K562 (cell line): ENCODE measurements at regions not wholly inside any gene's neighbourhood (a gene's known extent, or its start where the extent isn't known, plus 50 kb on each side); places are given as distances from the start of the nearest gene placed in this dataset.

Source experiments
- ATAC-seq: fragments of 200-7000 bp; cut with Tn5 transposase; 3 replicates; pipeline ENCODE4 v1.9.1; 2020; ENCODE audit warnings: moderate library complexity
- BruUV-seq: library from RNA; stranded (reverse); fragments of 400-500 nt; replicated peaks from 2 replicates; lab custom pipeline; 2021; lab: Mats Ljungman, UMichigan
- CTCF ChIA-PET: fragments of 300-600 bp; formaldehyde crosslinking; extraction: SDS; loops from one replicate; lab custom pipeline; 2021; ENCODE audit warnings: low intra/inter-chr PET ratio; lab: Yijun Ruan, JAX
- POLR2A ChIA-PET: fragments of 300-600, 350-650 bp; sonication (Branson Sonifier 250); formaldehyde crosslinking; extraction: SDS; loops from one replicate; lab custom pipeline; 2021; ENCODE audit warnings: antibody characterized with exemption, inconsistent platforms; lab: Yijun Ruan, JAX
- DNase-seq, 4 experiments: peaks; one replicate each; pipeline versions ENCODE4 v3.0.0 to v3.0.0-alpha.2; 2011 to 2018; ENCODE audit warnings: low spot score in 3 of 4, mixed read lengths in 3 of 4; ENCODE audit errors: extremely low read depth in 1 of 4
- FAIRE-seq: peaks from 2 replicates; lab custom pipeline; 2011; peaks lifted over from hg19 to GRCh38; lab: Jason Lieb, UNC
- H2AFZ ChIP-seq: 2 replicates; pipeline ENCODE4 v1.6.0; 2011; ENCODE audit warnings: low read depth, low read length, control low read depth, inconsistent platforms
- H3K27ac ChIP-seq: fragments of 200-600 bp; 3 replicates; pipeline ENCODE4 v1.8.0; 2011; ENCODE audit warnings: low read depth, mild to moderate bottlenecking, control low read depth, inconsistent platforms, low read length, moderate library complexity, mixed read lengths; ENCODE audit errors: extremely low read depth
- H3K27me3 ChIP-seq, 2 experiments: fragments of 300-600 bp in 1 of 2; 2 replicates in 1 of 2; 3 replicates in 1 of 2; pipeline versions ENCODE4 v1.6.0 to v1.8.0; 2011; ENCODE audit warnings: inconsistent platforms in 2 of 2, low read length in 2 of 2, mild to moderate bottlenecking in 1 of 2, mixed read lengths in 1 of 2, moderate library complexity in 1 of 2; ENCODE audit not compliant: control insufficient read depth in 2 of 2, insufficient read depth in 2 of 2
- H3K36me3 ChIP-seq: fragments of 300-600 bp; 3 replicates; pipeline ENCODE4 v1.8.0; 2011; ENCODE audit warnings: mild to moderate bottlenecking, low read length, inconsistent platforms; ENCODE audit not compliant: control insufficient read depth, insufficient read depth
- H3K4me1 ChIP-seq, 2 experiments: fragments of 200-600 bp in 1 of 2; replicated peaks in 1 of 2; 2 replicates in 1 of 2; 3 replicates in 1 of 2; pipeline versions ENCODE4 v1.5.1 to v1.8.0; 2011; ENCODE audit warnings: inconsistent platforms in 2 of 2, low read length in 2 of 2, mild to moderate bottlenecking in 1 of 2, mixed read lengths in 1 of 2, moderate library complexity in 1 of 2; ENCODE audit not compliant: control insufficient read depth in 2 of 2, insufficient read depth in 2 of 2
- H3K4me2 ChIP-seq: 2 replicates; pipeline ENCODE4 v1.6.1; 2011; ENCODE audit warnings: low read length, control low read depth, inconsistent platforms, mixed read lengths; ENCODE audit not compliant: insufficient read depth
- H3K4me3 ChIP-seq: fragments of 200-600 bp; sonication (generic), shearing (Covaris generic); 2 replicates; pipeline ENCODE4 v1.5.1; 2016; ENCODE audit warnings: control low read depth, inconsistent platforms
- H3K79me2 ChIP-seq: fragments of 200-600 bp; 3 replicates; pipeline ENCODE4 v1.8.0; 2011; ENCODE audit warnings: low read length, inconsistent platforms; ENCODE audit not compliant: control insufficient read depth, insufficient read depth
- H3K9ac ChIP-seq, 2 experiments: 2 replicates each; pipeline versions ENCODE4 v1.6.0 to v1.6.1; 2011; ENCODE audit warnings: low read depth in 2 of 2, low read length in 2 of 2, control low read depth in 1 of 2, inconsistent platforms in 1 of 2, mild to moderate bottlenecking in 1 of 2, mixed read lengths in 1 of 2; ENCODE audit not compliant: insufficient read depth in 1 of 2
- H3K9me1 ChIP-seq: one replicate; pipeline ENCODE4 v1.6.0; 2011; ENCODE audit warnings: inconsistent platforms, mild to moderate bottlenecking, low read length, moderate library complexity; ENCODE audit not compliant: control insufficient read depth, insufficient read depth
- H3K9me3 ChIP-seq: replicated peaks from 2 replicates; pipeline ENCODE4 v1.5.1; 2011; ENCODE audit warnings: low read depth, low read length, inconsistent platforms; ENCODE audit not compliant: control insufficient read depth, insufficient read depth
- H4K20me1 ChIP-seq: replicated peaks from 2 replicates; pipeline ENCODE4 v1.6.1; 2011; ENCODE audit warnings: low read length, inconsistent platforms, mixed read lengths; ENCODE audit not compliant: control insufficient read depth, insufficient read depth
- CBX3 ChIP-seq, 2 experiments: IDR thresholded peaks; 1 replicate in 1 of 2; 2 replicates in 1 of 2; pipeline ENCODE4 v1.6.1; 2012; ENCODE audit warnings: inconsistent platforms in 2 of 2, low read length in 2 of 2, borderline replicate concordance in 1 of 2, control low read depth in 1 of 2
- COPS2 ChIP-seq: fragments of 450-650 bp; conservative IDR thresholded peaks from 2 replicates; pipeline ENCODE4 v1.6.1; 2016; ENCODE audit warnings: mild to moderate bottlenecking, moderate library complexity
- HDAC1 ChIP-seq, 2 experiments: fragments of 450-650 bp; IDR thresholded peaks; 2 replicates each; pipeline ENCODE4 v1.6.1; 2016 to 2017; ENCODE audit warnings: inconsistent platforms in 1 of 2, mild to moderate bottlenecking in 1 of 2, moderate library complexity in 1 of 2
- HMG20A ChIP-seq: fragments of 450-650 bp; formaldehyde crosslinking; conservative IDR thresholded peaks from 2 replicates; pipeline ENCODE4 v1.4.0; 2020; ENCODE audit warnings: mild to moderate bottlenecking, mixed read lengths
- HSF4 ChIP-seq: fragments of 250-450 bp; sonication (Bioruptor Pico); IDR thresholded peaks from 2 replicates; pipeline ENCODE4 v2.1.2; 2022; ENCODE audit warnings: mild to moderate bottlenecking, moderate library complexity, borderline replicate concordance
- MTA2 ChIP-seq: fragments of 450-650 bp; IDR thresholded peaks from 2 replicates; pipeline ENCODE4 v1.6.1; 2016; ENCODE audit warnings: low read depth
- NR2F6 ChIP-seq: fragments of 450-650 bp; formaldehyde crosslinking; IDR thresholded peaks from 2 replicates; pipeline ENCODE4 v1.4.0; 2020; ENCODE audit warnings: mild to moderate bottlenecking
- PREB ChIP-seq: sonication (generic); formaldehyde crosslinking; IDR thresholded peaks from 2 replicates; pipeline ENCODE4 v1.8.1; 2023; ENCODE audit warnings: mild to moderate bottlenecking, missing genetic modification reagents
- RBM15 ChIP-seq: fragments of 200-400 bp; formaldehyde crosslinking; IDR thresholded peaks from 2 replicates; pipeline ENCODE4 v1.6.1; 2018; ENCODE audit warnings: mild to moderate bottlenecking, low read length, moderate library complexity; ENCODE audit not compliant: insufficient read depth
- TAF7 ChIP-seq: fragments of 450-650 bp; IDR thresholded peaks from 2 replicates; pipeline ENCODE4 v1.6.1; 2016; ENCODE audit warnings: missing genetic modification characterization, missing compliant biosample characterization
- TEAD2 ChIP-seq: fragments of 450-650 bp; IDR thresholded peaks from 2 replicates; pipeline ENCODE4 v1.6.1; 2016; ENCODE audit warnings: missing genetic modification characterization, control low read depth, missing compliant biosample characterization
- ZBTB5 ChIP-seq: fragments of 450-650 bp; IDR thresholded peaks from 2 replicates; pipeline ENCODE4 v1.6.1; 2017; ENCODE audit warnings: antibody characterized with exemption
- ZBTB7A ChIP-seq: IDR thresholded peaks from 2 replicates; pipeline ENCODE4 v1.6.1; 2011; ENCODE audit warnings: low read depth, mild to moderate bottlenecking, low read length, moderate library complexity, borderline replicate concordance; ENCODE audit not compliant: control insufficient read depth
- ZHX1 ChIP-seq: fragments of 150-350 bp; conservative IDR thresholded peaks from 2 replicates; pipeline ENCODE4 v1.6.1; 2014; ENCODE audit warnings: low read length
- ZNF239 ChIP-seq: fragments of 250-450 bp; sonication (Bioruptor Pico); IDR thresholded peaks from 2 replicates; pipeline ENCODE4 v1.4.0; 2020; ENCODE audit warnings: mild to moderate bottlenecking
- ZNF507 ChIP-seq: conservative IDR thresholded peaks from 2 replicates; pipeline ENCODE4 v1.6.1; 2017; ENCODE audit warnings: missing genetic modification characterization, missing compliant biosample characterization
- WGBS: fragments of 100-300 bp; shearing (Covaris generic); methylation state at CpG from one replicate; pipeline ENCODE4 v1.1.6; 2016; ENCODE audit warnings: low coverage, mixed read lengths; ENCODE audit not compliant: insufficient coverage; ENCODE audit errors: missing lambda C conversion rate; 5-methylcytosine and 5-hydroxymethylcytosine counted together
- in situ Hi-C: fragments of 300-500 bp; cut with MboI; formaldehyde crosslinking; loops from 4 replicates; pipeline ENCODE4 v1.15.0; 2018; ENCODE audit warnings: inconsistent platforms, mixed read lengths
- intact Hi-C: fragments of 100-400 bp; cut with micrococcal nuclease; formaldehyde crosslinking; loops from 2 replicates; pipeline ENCODE4 v1.14.2; 2022
- TF ChIP-seq, protein P1 (sequence below): sonication (generic); formaldehyde crosslinking; IDR thresholded peaks from 2 replicates; pipeline ENCODE4 v1.8.0; 2022; ENCODE audit warnings: mild to moderate bottlenecking, low read depth, missing genetic modification reagents

DNA sequence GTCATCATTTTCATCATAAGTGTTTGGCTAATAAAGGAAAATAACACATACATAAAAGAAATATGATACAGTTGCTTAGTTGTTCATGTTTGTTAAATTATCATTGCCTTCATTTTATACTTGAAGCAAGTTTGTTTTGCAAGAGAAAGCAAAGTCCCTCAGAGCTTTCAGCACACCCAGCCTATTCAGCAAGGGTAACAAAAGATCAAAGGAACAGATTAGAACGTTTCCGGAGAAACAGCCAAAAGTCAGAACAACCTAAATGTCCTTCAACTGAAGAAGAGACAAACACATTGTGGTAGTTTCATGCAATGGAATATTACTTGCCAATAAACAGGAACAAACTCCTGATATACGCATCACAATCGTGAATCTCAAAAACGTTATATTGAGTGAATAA, 380.7 kb downstream of the MZT1 start (continued):
- TF ChIP-seq COPS2, result no peak
- TF ChIP-seq NR2F6 (CRISPR knock-in tag), result no peak
- no peak for TF ChIP-seq PREB (CRISPR knock-in tag)
- TF ChIP-seq ZNF239, result no peak
- no peak for TF ChIP-seq TEAD2 (tag)

- 0% methylated on average over 2 of the region's 5 CpGs for WGBS
- ChIA-PET CTCF (no interaction called here), POLR2A (no interaction called here)
- Histone ChIP-seq H2AFZ (no peak overlapping the region), H3K4me3 (no peak overlapping the region), H3K9me1 (no peaks in the 10 kb centered on the region), H3K9ac (no peak overlapping the region), H3K27me3 (no peaks in the 10 kb centered on the region), H3K4me1 (no peaks in the 10 kb centered on the region), H3K4me2 (no peak overlapping the region), H3K27ac (no peak overlapping the region), H3K9me3 (no peaks in the 10 kb centered on the region), H4K20me1 (no peaks in the 10 kb centered on the region), H3K79me2 (no peaks in the 10 kb centered on the region), H3K36me3 (no peaks in the 10 kb centered on the region)
- ATAC-seq, result no peak
- intact Hi-C loops (no loop called here), in situ Hi-C loops (no loop called here)
- no peak for DNase-seq
- no peak for FAIRE-seq
- BruUV-seq, result no TSS peak
- TF ChIP-seq ZNF507 (tag), result no peak
- TF ChIP-seq ZBTB7A, result no peak
- no peak for TF ChIP-seq RBM15
- no peak for TF ChIP-seq ZBTB5
- no peak for TF ChIP-seq ZHX1
- TF ChIP-seq HMG20A (CRISPR knock-in tag), result no peak
- TF ChIP-seq HSF4 (CRISPR knock-in tag), result no peak
- TF ChIP-seq, protein P1, sequence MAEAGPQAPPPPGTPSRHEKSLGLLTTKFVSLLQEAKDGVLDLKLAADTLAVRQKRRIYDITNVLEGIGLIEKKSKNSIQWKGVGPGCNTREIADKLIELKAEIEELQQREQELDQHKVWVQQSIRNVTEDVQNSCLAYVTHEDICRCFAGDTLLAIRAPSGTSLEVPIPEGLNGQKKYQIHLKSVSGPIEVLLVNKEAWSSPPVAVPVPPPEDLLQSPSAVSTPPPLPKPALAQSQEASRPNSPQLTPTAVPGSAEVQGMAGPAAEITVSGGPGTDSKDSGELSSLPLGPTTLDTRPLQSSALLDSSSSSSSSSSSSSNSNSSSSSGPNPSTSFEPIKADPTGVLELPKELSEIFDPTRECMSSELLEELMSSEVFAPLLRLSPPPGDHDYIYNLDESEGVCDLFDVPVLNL (CRISPR knock-in tag), result no peak
- TF ChIP-seq CBX3 (IDR thresholded peaks at IDR 0.05; ENCODE audit: borderline replicate concordance in 1 of 2, low read length in 2 of 2), result no peak
- no peak for TF ChIP-seq MTA2
- TF ChIP-seq TAF7 (tag), result no peak
- TF ChIP-seq HDAC1 (IDR thresholded peaks at IDR 0.05), result no peak
These were observed 385.1 kb downstream of the MZT1 start for GRCh38 chr13:72342364-72342763.
